IMR-90 (cell line): ENCODE measurements at regions not wholly inside any gene's neighbourhood (a gene's known extent, or its start where the extent isn't known, plus 50 kb on each side); places are given as distances from the start of the nearest gene placed in this dataset.

Experiments used
- ATAC-seq: fragments of 200-7000 bp; cut with Tn5 transposase; 2 replicates; pipeline ENCODE4 v1.9.1; 2020; ENCODE audit warnings: low read depth, mild to moderate bottlenecking, moderate library complexity
- BruUV-seq: library from RNA; stranded (reverse); fragments of 400-500 nt; replicated peaks from 2 replicates; lab custom pipeline; 2021; lab: Mats Ljungman, UMichigan
- CTCF ChIA-PET: fragments of 300-600 bp; formaldehyde crosslinking; extraction: SDS; loops from one replicate; lab custom pipeline; 2021; ENCODE audit warnings: antibody characterized with exemption; lab: Yijun Ruan, JAX
- POLR2A ChIA-PET: fragments of 300-600 bp; sonication (Branson Sonifier 250); formaldehyde crosslinking; loops from one replicate; lab custom pipeline; 2022; ENCODE audit warnings: antibody characterized with exemption; ENCODE audit not compliant: unreplicated experiment; lab: Charles Lee
- DNase-seq: peaks from one replicate; pipeline ENCODE4 v3.0.0; 2013
- H2AFZ ChIP-seq: replicated peaks from 2 replicates; pipeline ENCODE3; 2013; ENCODE audit warnings: low read length, mild to moderate bottlenecking; ENCODE audit not compliant: poor library complexity
- H2AK5ac ChIP-seq: 2 replicates; pipeline ENCODE4 v1.6.1; 2013; ENCODE audit warnings: low read depth, low read length, inconsistent platforms
- H2AK9ac ChIP-seq: replicated peaks from 2 replicates; pipeline ENCODE3; 2013; ENCODE audit warnings: mild to moderate bottlenecking, low read depth, low read length, moderate library complexity; ENCODE audit not compliant: poor library complexity
- H2BK120ac ChIP-seq: 2 replicates; pipeline ENCODE4 v1.6.1; 2013; ENCODE audit warnings: low read depth, low read length, inconsistent platforms
- H2BK15ac ChIP-seq: 3 replicates; pipeline ENCODE4 v1.6.1; 2013; ENCODE audit warnings: low read depth, low read length, inconsistent platforms
- H2BK20ac ChIP-seq: 2 replicates; pipeline ENCODE4 v1.6.1; 2013; ENCODE audit warnings: low read depth, mild to moderate bottlenecking, inconsistent platforms, low read length, moderate library complexity
- H2BK5ac ChIP-seq: 2 replicates; pipeline ENCODE4 v1.6.1; 2013; ENCODE audit warnings: mild to moderate bottlenecking, low read depth, low read length, inconsistent platforms; ENCODE audit not compliant: poor library complexity, severe bottlenecking
- H3K14ac ChIP-seq: replicated peaks from 2 replicates; pipeline ENCODE4 v1.6.1; 2013; ENCODE audit warnings: low read depth, low read length, inconsistent platforms
- H3K18ac ChIP-seq: 2 replicates; pipeline ENCODE4 v1.6.1; 2013; ENCODE audit warnings: low read depth, low read length, control low read depth
- H3K23ac ChIP-seq: 2 replicates; pipeline ENCODE4 v1.6.1; 2013; ENCODE audit warnings: low read depth, low read length, inconsistent platforms
- H3K27ac ChIP-seq: 2 replicates; pipeline ENCODE4 v1.5.1; 2013; ENCODE audit warnings: mild to moderate bottlenecking, control low read depth, low read length; ENCODE audit not compliant: insufficient read depth
- H3K27me3 ChIP-seq: 2 replicates; pipeline ENCODE4 v1.6.1; 2013; ENCODE audit warnings: low read length; ENCODE audit not compliant: control insufficient read depth, insufficient read depth
- H3K36me3 ChIP-seq: 2 replicates; pipeline ENCODE4 v1.6.1; 2013; ENCODE audit warnings: low read length, mixed read lengths; ENCODE audit not compliant: control insufficient read depth, insufficient read depth
- H3K4ac ChIP-seq: 2 replicates; pipeline ENCODE4 v1.6.1; 2013; ENCODE audit warnings: low read depth, low read length, inconsistent platforms
- H3K4me1 ChIP-seq: 2 replicates; pipeline ENCODE4 v1.6.1; 2013; ENCODE audit warnings: low read length, mixed read lengths; ENCODE audit not compliant: control insufficient read depth, insufficient read depth
- H3K4me2 ChIP-seq: 2 replicates; pipeline ENCODE4 v1.6.1; 2013; ENCODE audit warnings: low read depth, mild to moderate bottlenecking, control low read depth, low read length, moderate library complexity
- H3K4me3 ChIP-seq: 2 replicates; pipeline ENCODE4 v1.5.1; 2013; ENCODE audit warnings: low read depth, mild to moderate bottlenecking, control low read depth, low read length, moderate library complexity; ENCODE audit not compliant: insufficient read depth
- H3K56ac ChIP-seq: 2 replicates; pipeline ENCODE4 v1.6.1; 2013; ENCODE audit warnings: low read length, inconsistent platforms; ENCODE audit not compliant: insufficient read depth; ENCODE audit errors: extremely low read depth
- H3K79me1 ChIP-seq, 2 experiments: 2 replicates each; pipeline ENCODE4 v1.6.1; 2013; ENCODE audit warnings: low read length in 2 of 2, inconsistent platforms in 1 of 2, low read depth in 1 of 2
- H3K9ac ChIP-seq: 2 replicates; pipeline ENCODE4 v1.6.1; 2013; ENCODE audit warnings: low read depth, low read length, control low read depth
- H3K9me1 ChIP-seq: 2 replicates; pipeline ENCODE4 v1.6.1; 2013; ENCODE audit warnings: low read length, inconsistent platforms; ENCODE audit not compliant: insufficient read depth
- H3K9me3 ChIP-seq: 2 replicates; pipeline ENCODE4 v1.6.1; 2013; ENCODE audit warnings: low read length; ENCODE audit not compliant: control insufficient read depth, insufficient read depth
- H4K20me1 ChIP-seq: 2 replicates; pipeline ENCODE4 v1.6.1; 2013; ENCODE audit warnings: low read length, inconsistent platforms; ENCODE audit not compliant: insufficient read depth
- H4K5ac ChIP-seq: 2 replicates; pipeline ENCODE4 v1.6.1; 2013; ENCODE audit warnings: mild to moderate bottlenecking, low read depth, low read length, control low read depth
- H4K8ac ChIP-seq, 2 experiments: 2 replicates each; pipeline ENCODE4 v1.6.1; 2013; ENCODE audit warnings: low read depth in 2 of 2, low read length in 2 of 2, control low read depth in 1 of 2, inconsistent platforms in 1 of 2
- H4K91ac ChIP-seq: 2 replicates; pipeline ENCODE4 v1.6.1; 2013; ENCODE audit warnings: low read depth, low read length, inconsistent platforms; ENCODE audit not compliant: insufficient read depth
- BHLHE40 ChIP-seq: fragments of 150-350 bp; IDR thresholded peaks from 2 replicates; pipeline ENCODE4 v1.6.1; 2016; ENCODE audit warnings: mild to moderate bottlenecking, low read depth, low read length
- CEBPB ChIP-seq: IDR thresholded peaks from 2 replicates; pipeline ENCODE4 v1.6.1; 2012; ENCODE audit warnings: low read depth, low read length, improper control_type of control experiment
- CHD1 ChIP-seq: IDR thresholded peaks from 2 replicates; pipeline ENCODE4 v1.6.1; 2012; ENCODE audit warnings: low read depth, low read length, improper control_type of control experiment
- CTCF ChIP-seq: conservative IDR thresholded peaks from 2 replicates; pipeline ENCODE4 v1.5.1; 2012; ENCODE audit warnings: mild to moderate bottlenecking, low read depth, low read length, improper control_type of control experiment
- ELK1 ChIP-seq: fragments of 150-350 bp; IDR thresholded peaks from 2 replicates; pipeline ENCODE4 v1.6.1; 2016; ENCODE audit warnings: low read depth, mild to moderate bottlenecking, low read length, moderate library complexity, borderline replicate concordance
- FOS ChIP-seq: fragments of 150-350 bp; IDR thresholded peaks from 2 replicates; pipeline ENCODE4 v1.6.1; 2016; ENCODE audit warnings: low read depth, low read length
- MAFK ChIP-seq: IDR thresholded peaks from 2 replicates; pipeline ENCODE4 v1.6.1; 2012; ENCODE audit warnings: low read depth, low read length, improper control_type of control experiment
- MAZ ChIP-seq: IDR thresholded peaks from 2 replicates; pipeline ENCODE4 v1.6.1; 2012; ENCODE audit warnings: low read depth, mild to moderate bottlenecking, low read length, improper control_type of control experiment, moderate library complexity, borderline replicate concordance
- MXI1 ChIP-seq: IDR thresholded peaks from 2 replicates; pipeline ENCODE4 v1.6.1; 2012; ENCODE audit warnings: low read depth, mild to moderate bottlenecking, low read length, moderate library complexity, borderline replicate concordance
- NFE2L2 ChIP-seq: fragments of 150-350 bp; IDR thresholded peaks from 2 replicates; pipeline ENCODE4 v1.6.1; 2016; ENCODE audit warnings: low read depth, mild to moderate bottlenecking, low read length
- POLR2A ChIP-seq: IDR thresholded peaks from 2 replicates; pipeline ENCODE4 v1.6.1; 2012; ENCODE audit warnings: mild to moderate bottlenecking, low read depth, low read length
- RAD21 ChIP-seq: IDR thresholded peaks from 2 replicates; pipeline ENCODE4 v1.6.1; 2012; ENCODE audit warnings: low read length, improper control_type of control experiment
- RCOR1 ChIP-seq: IDR thresholded peaks from 2 replicates; pipeline ENCODE4 v1.6.1; 2012; ENCODE audit warnings: mild to moderate bottlenecking, low read length, improper control_type of control experiment; ENCODE audit not compliant: insufficient replicate concordance
- RFX5 ChIP-seq: IDR thresholded peaks from 2 replicates; pipeline ENCODE4 v1.8.0; 2012; ENCODE audit warnings: low read depth, mild to moderate bottlenecking, low read length, moderate library complexity
- SMC3 ChIP-seq: fragments of 150-350 bp; IDR thresholded peaks from 2 replicates; pipeline ENCODE4 v1.6.1; 2016; ENCODE audit warnings: low read depth, mild to moderate bottlenecking, antibody characterized with exemption, low read length, moderate library complexity
- USF2 ChIP-seq: fragments of 150-350 bp; IDR thresholded peaks from 2 replicates; pipeline ENCODE4 v1.6.1; 2017; ENCODE audit warnings: mild to moderate bottlenecking, antibody characterized with exemption, low read length, low read depth
- WGBS, 2 experiments: methylation state at CpG; one replicate each; pipeline versions ENCODE4 v1.1.5 to v1.1.7; 2013; ENCODE audit warnings: missing lambda C conversion rate in 2 of 2; ENCODE audit not compliant: insufficient read length in 1 of 2; ENCODE audit errors: extremely low coverage in 2 of 2; 5-methylcytosine and 5-hydroxymethylcytosine counted together
- dilution Hi-C: fragments of 300-500 bp; cut with HindIII; formaldehyde crosslinking; loops from one replicate; pipeline ENCODE4 v1.14.3; 2018; ENCODE audit warnings: low sequenced_read_pairs; ENCODE audit not compliant: unreplicated experiment
- in situ Hi-C: fragments of 300-500 bp; cut with MboI; formaldehyde crosslinking; loops from 3 replicates; pipeline ENCODE4 v1.14.3; 2019; ENCODE audit warnings: low sequenced_read_pairs, inconsistent platforms, mixed read lengths
- intact Hi-C: fragments of 100-400 bp; cut with micrococcal nuclease; formaldehyde crosslinking; loops from 2 replicates; pipeline ENCODE4 v1.10.0; 2022

- intact Hi-C loops, result no loop called here
- H2BK20ac ChIP-seq, result no peak overlapping the region
- ATAC-seq (no peak), DNase-seq (no peak)
- no TSS peak for BruUV-seq
- no peak overlapping the region for H4K8ac ChIP-seq
- H2AFZ ChIP-seq, result no peak overlapping the region
- H3K14ac ChIP-seq, result no peak overlapping the region
- TF ChIP-seq NFE2L2 (no peak), CEBPB (no peak), FOS (no peak), ELK1 (no peak), RFX5 (no peak), MAFK (no peak), RAD21 (no peak), CHD1 (no peak), POLR2A (no peak), MXI1 (no peak), SMC3 (no peak), USF2 (no peak), MAZ (no peak), RCOR1 (no peak), BHLHE40 (no peak), CTCF (no peak)
- ChIA-PET CTCF (no interaction called here), POLR2A (no interaction called here)
- H3K9me1 ChIP-seq, result no peaks in the 10 kb centered on the region
- no peaks in the 10 kb centered on the region for H3K4me1 ChIP-seq
- no peak overlapping the region for H3K4me3 ChIP-seq
- no peak overlapping the region for H3K56ac ChIP-seq
- no CpG with 5 or more reads among the region's 2 CpGs for WGBS, 2 experiments
- H3K9me3 ChIP-seq, result peaks cover 2% of the 10 kb centered on the region; the same call in 1 of the 2 replicates
- no peak overlapping the region for H3K9ac ChIP-seq
- H4K20me1 ChIP-seq, result no peaks in the 10 kb centered on the region
- H3K4me2 ChIP-seq, result no peak overlapping the region
- no peak overlapping the region for H2BK5ac ChIP-seq
- H2AK9ac ChIP-seq, result no peak overlapping the region
- in situ Hi-C loops, result no loop called here
- H3K36me3 ChIP-seq, result no peaks in the 10 kb centered on the region
- no peak overlapping the region for H3K18ac ChIP-seq
- H2BK15ac ChIP-seq, result no peak overlapping the region
- no peak overlapping the region for H3K23ac ChIP-seq
- no peaks in the 10 kb centered on the region for H3K27me3 ChIP-seq
- H3K27ac ChIP-seq, result no peak overlapping the region
- dilution Hi-C loops, result no loop called here
- no peak overlapping the region for H2AK5ac ChIP-seq
- H2BK120ac ChIP-seq, result no peak overlapping the region
- H3K4ac ChIP-seq, result no peak overlapping the region
- H4K91ac ChIP-seq, result no peak overlapping the region
- no peak overlapping the region for H4K5ac ChIP-seq
- H3K79me1 ChIP-seq, result no peaks in the 10 kb centered on the region
Observed at GRCh38 chr4:27515140-27515539, 654.5 kb downstream of the STIM2 start.
